Neuronal stem cell (in vitro differentiated cells): ENCODE measurements at regions not wholly inside any gene's neighbourhood (a gene's known extent, or its start where the extent isn't known, plus 50 kb on each side); places are given as distances from the start of the nearest gene placed in this dataset.

Source experiments
- DNase-seq: peaks from one replicate; pipeline ENCODE4 v3.0.0-alpha.2; 2013; ENCODE audit warnings: low spot score
- H2AFZ ChIP-seq: one replicate; pipeline ENCODE4 v1.6.1; 2013; ENCODE audit warnings: mild to moderate bottlenecking, low read length, inconsistent platforms
- H2AK5ac ChIP-seq: 2 replicates; pipeline ENCODE4 v1.6.1; 2013; ENCODE audit warnings: low read depth, mild to moderate bottlenecking, inconsistent platforms, low read length, moderate library complexity, mixed read lengths
- H2BK120ac ChIP-seq: 2 replicates; pipeline ENCODE4 v1.6.1; 2013; ENCODE audit warnings: low read depth, mild to moderate bottlenecking, inconsistent platforms, low read length, moderate library complexity, mixed read lengths
- H2BK12ac ChIP-seq: one replicate; pipeline ENCODE4 v1.6.1; 2013; ENCODE audit warnings: low read length, inconsistent platforms
- H2BK15ac ChIP-seq: 2 replicates; pipeline ENCODE4 v1.6.1; 2013; ENCODE audit warnings: mild to moderate bottlenecking, low read length, inconsistent platforms, mixed read lengths
- H2BK5ac ChIP-seq: one replicate; pipeline ENCODE4 v1.6.1; 2013; ENCODE audit warnings: inconsistent platforms, mild to moderate bottlenecking, low read length, moderate library complexity
- H3K14ac ChIP-seq: one replicate; pipeline ENCODE4 v1.6.1; 2013; ENCODE audit warnings: low read length, inconsistent platforms
- H3K18ac ChIP-seq: 2 replicates; pipeline ENCODE4 v1.6.1; 2013; ENCODE audit warnings: low read length, inconsistent platforms
- H3K23ac ChIP-seq: 2 replicates; pipeline ENCODE4 v1.6.1; 2013; ENCODE audit warnings: low read depth, mild to moderate bottlenecking, mixed read lengths, low read length, inconsistent platforms; ENCODE audit not compliant: poor library complexity
- H3K27ac ChIP-seq: replicated peaks from 3 replicates; pipeline ENCODE4 v1.5.1; 2013; ENCODE audit warnings: low read length, inconsistent platforms
- H3K27me3 ChIP-seq, 3 experiments: 2 replicates each; pipeline ENCODE4 v1.6.1; 2013; ENCODE audit warnings: low read length in 3 of 3, mild to moderate bottlenecking in 2 of 3, inconsistent platforms in 1 of 3, low read depth in 1 of 3, mixed read lengths in 1 of 3, moderate library complexity in 1 of 3; ENCODE audit not compliant: control insufficient read depth in 3 of 3, insufficient read depth in 3 of 3
- H3K36me3 ChIP-seq, 2 donors: replicated peaks in 1 of 2; 2 replicates each; pipeline ENCODE4 v1.6.1; 2013; ENCODE audit warnings: low read length in 2 of 2; ENCODE audit not compliant: control insufficient read depth in 2 of 2, insufficient read depth in 2 of 2
- H3K4ac ChIP-seq: 2 replicates; pipeline ENCODE4 v1.6.1; 2013; ENCODE audit warnings: inconsistent platforms, mild to moderate bottlenecking, low read length, moderate library complexity
- H3K4me1 ChIP-seq, 2 donors: 1 replicate in 1 of 2; 2 replicates in 1 of 2; pipeline ENCODE4 v1.6.1; 2013; ENCODE audit warnings: low read length in 2 of 2, low read depth in 1 of 2; ENCODE audit not compliant: control insufficient read depth in 2 of 2, insufficient read depth in 1 of 2
- H3K4me2 ChIP-seq: one replicate; pipeline ENCODE4 v1.6.1; 2013; ENCODE audit warnings: mild to moderate bottlenecking, low read length, inconsistent platforms; ENCODE audit not compliant: insufficient read depth, poor library complexity, severe bottlenecking
- H3K4me3 ChIP-seq, 2 donors: 2 replicates each; pipeline ENCODE4 v1.5.1; 2013; ENCODE audit warnings: low read length in 2 of 2, mild to moderate bottlenecking in 2 of 2, inconsistent platforms in 1 of 2, moderate library complexity in 1 of 2
- H3K79me1 ChIP-seq: one replicate; pipeline ENCODE4 v1.6.1; 2013; ENCODE audit warnings: low read depth, mild to moderate bottlenecking, inconsistent platforms, low read length, moderate library complexity
- H3K9ac ChIP-seq: one replicate; pipeline ENCODE4 v1.6.1; 2013; ENCODE audit warnings: mild to moderate bottlenecking, low read depth, low read length, inconsistent platforms; ENCODE audit not compliant: poor library complexity
- H3K9me3 ChIP-seq, 2 donors: replicated peaks in 1 of 2; 2 replicates each; pipeline versions ENCODE3 to v1.6.1; 2013; ENCODE audit warnings: low read length in 2 of 2, mild to moderate bottlenecking in 2 of 2, inconsistent platforms in 1 of 2, low read depth in 1 of 2, mixed read lengths in 1 of 2, moderate library complexity in 1 of 2; ENCODE audit not compliant: control insufficient read depth in 2 of 2, insufficient read depth in 1 of 2
- H4K8ac ChIP-seq: one replicate; pipeline ENCODE4 v1.6.1; 2013; ENCODE audit warnings: low read depth, mild to moderate bottlenecking, inconsistent platforms, low read length, moderate library complexity
- H4K91ac ChIP-seq: one replicate; pipeline ENCODE4 v1.6.1; 2013; ENCODE audit warnings: low read length, low read depth, mild to moderate bottlenecking, inconsistent platforms; ENCODE audit not compliant: poor library complexity
- WGBS, 2 donors: extraction: QIAGEN DNeasy Blood & Tissue Kit; methylation state at CpG; one replicate each; pipeline ENCODE4 v1.1.7; 2013; ENCODE audit warnings: missing lambda C conversion rate in 2 of 2, mixed read lengths in 1 of 2; ENCODE audit not compliant: insufficient read length in 2 of 2, insufficient replicate concordance in 1 of 2; ENCODE audit errors: extremely low coverage in 2 of 2; 5-methylcytosine and 5-hydroxymethylcytosine counted together

DNA sequence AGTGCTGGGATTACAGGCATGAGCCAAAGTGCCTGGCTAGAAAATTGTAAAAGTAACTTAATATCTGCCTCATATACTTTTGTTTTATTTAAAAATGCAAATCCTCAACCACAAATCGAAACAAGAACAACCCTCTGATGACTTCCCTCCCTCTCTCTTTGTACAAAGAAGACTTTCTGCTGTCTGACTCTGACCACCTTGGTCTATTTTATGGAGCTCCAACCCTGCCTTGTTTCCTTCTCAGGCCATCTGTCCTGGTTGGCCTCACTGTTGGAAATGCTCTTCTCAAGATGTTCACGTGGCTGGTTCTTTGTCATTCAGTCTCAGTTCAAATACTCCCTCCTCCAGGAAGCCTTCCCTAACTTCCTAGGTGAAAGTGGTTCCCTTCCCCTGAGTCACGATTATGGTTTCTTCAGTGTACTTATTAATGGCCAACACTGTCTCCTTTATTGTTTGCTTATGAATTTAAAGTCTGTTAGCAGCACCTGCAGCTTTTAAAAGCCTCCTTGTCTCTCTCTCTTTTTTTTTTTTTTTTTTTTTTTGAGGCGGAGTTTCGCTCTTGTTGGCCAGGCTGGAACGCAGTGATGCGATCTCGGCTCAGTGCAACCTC lies 151.5 kb upstream of the SALL4 start:
- Histone ChIP-seq H3K14ac (no peak overlapping the region), H3K36me3 (no peaks in the 10 kb centered on the region), H3K23ac (no peak overlapping the region), H2BK12ac (no peak overlapping the region), H3K4me3 (no peak overlapping the region), H3K4ac (no peak overlapping the region), H3K27me3 (no peaks in the 10 kb centered on the region), H3K4me2 (no peak overlapping the region), H3K9ac (no peak overlapping the region), H2BK5ac (no peak overlapping the region), H3K27ac (no peak overlapping the region), H3K18ac (no peak overlapping the region), H2AK5ac (no peak overlapping the region), H4K8ac (no peak overlapping the region), H2BK120ac (no peak overlapping the region), H3K4me1 (peaks cover 2 to 17% of the 10 kb centered on the region in 2 donors), H2AFZ (no peak overlapping the region), H3K79me1 (no peaks in the 10 kb centered on the region), H4K91ac (no peak overlapping the region), H2BK15ac (no peak overlapping the region), H3K9me3 (peaks cover 0 to 2% of the 10 kb centered on the region in 2 donors)
- no CpG with 5 or more reads among the region's 8 CpGs for WGBS, 2 donors
- DNase-seq: no peak

DNA sequence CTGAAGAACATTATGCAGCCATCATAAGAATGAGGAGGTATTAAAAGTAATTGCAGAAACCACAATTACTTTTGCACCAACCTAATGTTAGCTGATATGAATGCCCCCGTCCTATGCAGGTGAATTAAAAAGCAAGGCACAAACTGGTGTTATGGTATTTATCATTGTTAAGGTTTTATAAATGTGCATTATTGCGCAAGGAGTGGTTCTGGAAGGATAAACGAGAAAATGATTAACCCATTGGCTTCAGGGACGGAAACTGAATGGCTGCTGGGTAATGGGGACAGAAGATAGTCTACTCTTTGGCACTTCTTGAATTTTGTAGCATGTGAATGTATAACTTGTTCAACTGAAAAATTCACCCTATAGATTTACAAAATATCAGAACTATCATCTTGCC lies 148.6 kb upstream of the SALL4 start:
- no peak overlapping the region for H3K9ac ChIP-seq
- no peak overlapping the region for H3K18ac ChIP-seq
- H3K36me3 ChIP-seq: no peaks in the 10 kb centered on the region
- no CpG with 5 or more reads among the region's 4 CpGs for WGBS, 2 donors
- H2AFZ ChIP-seq: no peak overlapping the region
- H3K9me3 ChIP-seq: peaks cover 0 to 2% of the 10 kb centered on the region in 2 donors
- no peak overlapping the region for H4K8ac ChIP-seq
- H3K27ac ChIP-seq: no peak overlapping the region
- no peak overlapping the region for H3K23ac ChIP-seq
- no peak overlapping the region for H3K14ac ChIP-seq
- H3K4ac ChIP-seq: no peak overlapping the region
- no peak overlapping the region for H2BK15ac ChIP-seq
- H2AK5ac ChIP-seq: no peak overlapping the region
- H3K79me1 ChIP-seq: no peaks in the 10 kb centered on the region
- no peak for DNase-seq
- H3K27me3 ChIP-seq: no peaks in the 10 kb centered on the region
- H2BK5ac ChIP-seq: no peak overlapping the region
- H2BK12ac ChIP-seq: no peak overlapping the region
- H2BK120ac ChIP-seq: no peak overlapping the region
- no peak overlapping the region for H4K91ac ChIP-seq
- H3K4me1 ChIP-seq: peaks cover 0 to 12% of the 10 kb centered on the region in 2 donors
- H3K4me3 ChIP-seq: no peak overlapping the region
- H3K4me2 ChIP-seq: no peak overlapping the region

GRCh38 chr20:51946586-51946985 lies 144.3 kb upstream of the SALL4 start:
- H4K8ac ChIP-seq: no peak overlapping the region
- H3K4me1 ChIP-seq: peaks cover 0 to 12% of the 10 kb centered on the region in 2 donors
- no peak overlapping the region for H4K91ac ChIP-seq
- H3K4me3 ChIP-seq: no peak overlapping the region
- no peaks in the 10 kb centered on the region for H3K9me3 ChIP-seq
- no peak overlapping the region for H3K18ac ChIP-seq
- H3K4ac ChIP-seq: no peak overlapping the region
- no peak overlapping the region for H3K4me2 ChIP-seq
- H2BK12ac ChIP-seq: no peak overlapping the region
- no peak overlapping the region for H2AFZ ChIP-seq
- DNase-seq: no peak
- H3K9ac ChIP-seq: no peak overlapping the region
- no peaks in the 10 kb centered on the region for H3K36me3 ChIP-seq
- H3K23ac ChIP-seq: no peak overlapping the region
- no peak overlapping the region for H3K27ac ChIP-seq
- no peaks in the 10 kb centered on the region for H3K79me1 ChIP-seq
- H2BK5ac ChIP-seq: no peak overlapping the region
- no peak overlapping the region for H2AK5ac ChIP-seq
- no peak overlapping the region for H2BK15ac ChIP-seq
- no peak overlapping the region for H2BK120ac ChIP-seq
- no peaks in the 10 kb centered on the region for H3K27me3 ChIP-seq
- no peak overlapping the region for H3K14ac ChIP-seq

- H3K9me3 ChIP-seq: no peaks in the 10 kb centered on the region
- no peak overlapping the region for H2BK5ac ChIP-seq
- H3K4me1 ChIP-seq: peaks cover 0 to 12% of the 10 kb centered on the region in 2 donors
- no peak overlapping the region for H2AFZ ChIP-seq
- H3K23ac ChIP-seq: no peak overlapping the region
- no peak overlapping the region for H4K8ac ChIP-seq
- H2BK12ac ChIP-seq: no peak overlapping the region
- H3K27me3 ChIP-seq: no peaks in the 10 kb centered on the region
- H2AK5ac ChIP-seq: no peak overlapping the region
- H2BK15ac ChIP-seq: no peak overlapping the region
- H3K79me1 ChIP-seq: no peaks in the 10 kb centered on the region
- DNase-seq: no peak
- no peak overlapping the region for H3K18ac ChIP-seq
- no peak overlapping the region for H3K4me3 ChIP-seq
- H3K14ac ChIP-seq: no peak overlapping the region
- H3K9ac ChIP-seq: no peak overlapping the region
- H3K36me3 ChIP-seq: no peaks in the 10 kb centered on the region
- H3K27ac ChIP-seq: no peak overlapping the region
- H2BK120ac ChIP-seq: no peak overlapping the region
- no peak overlapping the region for H4K91ac ChIP-seq
- no CpG with 5 or more reads among the region's 5 CpGs for WGBS, 2 donors
- no peak overlapping the region for H3K4me2 ChIP-seq
- H3K4ac ChIP-seq: no peak overlapping the region
These were observed 143.6 kb upstream of the SALL4 start for GRCh38 chr20:51945881-51946280.
